ENCODE measurements at regions not wholly inside any gene's neighbourhood (a gene's known extent, or its start where the extent isn't known, plus 50 kb on each side); places are given as distances from the start of the nearest gene placed in this dataset.

DNA sequence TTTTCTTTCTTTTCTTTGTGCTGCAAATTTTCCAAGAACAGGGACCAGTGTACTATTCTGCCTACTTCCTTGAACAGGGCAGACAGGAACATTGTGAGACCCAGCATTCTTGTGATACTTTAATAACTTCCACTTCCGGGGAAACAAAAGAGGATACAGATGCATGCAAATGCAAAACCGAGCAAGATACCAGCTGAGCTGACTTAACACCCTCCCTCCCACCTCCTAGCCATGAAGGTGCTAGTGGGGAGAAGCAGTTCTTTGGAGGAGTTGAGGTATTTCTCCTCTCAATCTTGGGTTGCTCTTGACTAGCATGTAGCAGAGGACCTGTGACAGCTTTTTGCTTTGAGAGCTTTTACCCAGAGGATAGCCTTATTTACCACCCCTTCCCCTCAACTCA lies 111.2 kb downstream of the KLF5 start:
- no peak overlapping the region for H3K9ac ChIP-seq (ENCODE audit: low read length)
- no peaks in the 10 kb centered on the region for H3K9me3 ChIP-seq (ENCODE audit: low read length)
- no peaks in the 10 kb centered on the region for H3K27me3 ChIP-seq (ENCODE audit: insufficient read depth, low read depth, low read length)
- no peak for TF ChIP-seq EP300 (conservative IDR thresholded peaks at IDR 0.05; ENCODE audit: poor library complexity, severe bottlenecking)
- no peak for TF ChIP-seq MXI1 (conservative IDR thresholded peaks at IDR 0.05; ENCODE audit: poor library complexity, severe bottlenecking)
- TF ChIP-seq EZH2 (IDR thresholded peaks at IDR 0.05; ENCODE audit: borderline replicate concordance, insufficient read depth, low read length, poor library complexity, severe bottlenecking): no peak
- TF ChIP-seq RAD21 (conservative IDR thresholded peaks at IDR 0.05): no peak
- no peak for TF ChIP-seq POLR2AphosphoS5 (IDR thresholded peaks at IDR 0.05)
- TF ChIP-seq, protein P1, sequence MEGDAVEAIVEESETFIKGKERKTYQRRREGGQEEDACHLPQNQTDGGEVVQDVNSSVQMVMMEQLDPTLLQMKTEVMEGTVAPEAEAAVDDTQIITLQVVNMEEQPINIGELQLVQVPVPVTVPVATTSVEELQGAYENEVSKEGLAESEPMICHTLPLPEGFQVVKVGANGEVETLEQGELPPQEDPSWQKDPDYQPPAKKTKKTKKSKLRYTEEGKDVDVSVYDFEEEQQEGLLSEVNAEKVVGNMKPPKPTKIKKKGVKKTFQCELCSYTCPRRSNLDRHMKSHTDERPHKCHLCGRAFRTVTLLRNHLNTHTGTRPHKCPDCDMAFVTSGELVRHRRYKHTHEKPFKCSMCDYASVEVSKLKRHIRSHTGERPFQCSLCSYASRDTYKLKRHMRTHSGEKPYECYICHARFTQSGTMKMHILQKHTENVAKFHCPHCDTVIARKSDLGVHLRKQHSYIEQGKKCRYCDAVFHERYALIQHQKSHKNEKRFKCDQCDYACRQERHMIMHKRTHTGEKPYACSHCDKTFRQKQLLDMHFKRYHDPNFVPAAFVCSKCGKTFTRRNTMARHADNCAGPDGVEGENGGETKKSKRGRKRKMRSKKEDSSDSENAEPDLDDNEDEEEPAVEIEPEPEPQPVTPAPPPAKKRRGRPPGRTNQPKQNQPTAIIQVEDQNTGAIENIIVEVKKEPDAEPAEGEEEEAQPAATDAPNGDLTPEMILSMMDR (IDR thresholded peaks at IDR 0.05; ENCODE audit: poor library complexity, severe bottlenecking): no peak
- TF ChIP-seq SMC3 (conservative IDR thresholded peaks at IDR 0.05; ENCODE audit: poor library complexity): no peak
- TF ChIP-seq TAF1 (IDR thresholded peaks at IDR 0.05; ENCODE audit: low read depth): no peak
- TF ChIP-seq, protein P2, sequence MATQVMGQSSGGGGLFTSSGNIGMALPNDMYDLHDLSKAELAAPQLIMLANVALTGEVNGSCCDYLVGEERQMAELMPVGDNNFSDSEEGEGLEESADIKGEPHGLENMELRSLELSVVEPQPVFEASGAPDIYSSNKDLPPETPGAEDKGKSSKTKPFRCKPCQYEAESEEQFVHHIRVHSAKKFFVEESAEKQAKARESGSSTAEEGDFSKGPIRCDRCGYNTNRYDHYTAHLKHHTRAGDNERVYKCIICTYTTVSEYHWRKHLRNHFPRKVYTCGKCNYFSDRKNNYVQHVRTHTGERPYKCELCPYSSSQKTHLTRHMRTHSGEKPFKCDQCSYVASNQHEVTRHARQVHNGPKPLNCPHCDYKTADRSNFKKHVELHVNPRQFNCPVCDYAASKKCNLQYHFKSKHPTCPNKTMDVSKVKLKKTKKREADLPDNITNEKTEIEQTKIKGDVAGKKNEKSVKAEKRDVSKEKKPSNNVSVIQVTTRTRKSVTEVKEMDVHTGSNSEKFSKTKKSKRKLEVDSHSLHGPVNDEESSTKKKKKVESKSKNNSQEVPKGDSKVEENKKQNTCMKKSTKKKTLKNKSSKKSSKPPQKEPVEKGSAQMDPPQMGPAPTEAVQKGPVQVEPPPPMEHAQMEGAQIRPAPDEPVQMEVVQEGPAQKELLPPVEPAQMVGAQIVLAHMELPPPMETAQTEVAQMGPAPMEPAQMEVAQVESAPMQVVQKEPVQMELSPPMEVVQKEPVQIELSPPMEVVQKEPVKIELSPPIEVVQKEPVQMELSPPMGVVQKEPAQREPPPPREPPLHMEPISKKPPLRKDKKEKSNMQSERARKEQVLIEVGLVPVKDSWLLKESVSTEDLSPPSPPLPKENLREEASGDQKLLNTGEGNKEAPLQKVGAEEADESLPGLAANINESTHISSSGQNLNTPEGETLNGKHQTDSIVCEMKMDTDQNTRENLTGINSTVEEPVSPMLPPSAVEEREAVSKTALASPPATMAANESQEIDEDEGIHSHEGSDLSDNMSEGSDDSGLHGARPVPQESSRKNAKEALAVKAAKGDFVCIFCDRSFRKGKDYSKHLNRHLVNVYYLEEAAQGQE (IDR thresholded peaks at IDR 0.05; ENCODE audit: borderline replicate concordance): no peak
- no peaks in the 10 kb centered on the region for H4K20me1 ChIP-seq (ENCODE audit: insufficient read depth)
- H3K79me2 ChIP-seq (replicated peaks; ENCODE audit: insufficient read depth, low read length): no peaks in the 10 kb centered on the region
- no peaks in the 10 kb centered on the region for H3K9me2 ChIP-seq (ENCODE audit: insufficient read depth, low read length)
- no peaks in the 10 kb centered on the region for H3F3A ChIP-seq (ENCODE audit: insufficient read depth, low read length, poor library complexity, severe bottlenecking)
- no peak overlapping the region for H3K4me2 ChIP-seq (ENCODE audit: low read length)
- H3K36me3 ChIP-seq (ENCODE audit: insufficient read depth, low read length): no peaks in the 10 kb centered on the region
- no peak overlapping the region for H3K27ac ChIP-seq (ENCODE audit: low read length)
- no peak overlapping the region for H3K4me3 ChIP-seq (ENCODE audit: low read length)
- H2AFZ ChIP-seq (ENCODE audit: low read depth, low read length): no peak overlapping the region

DNA sequence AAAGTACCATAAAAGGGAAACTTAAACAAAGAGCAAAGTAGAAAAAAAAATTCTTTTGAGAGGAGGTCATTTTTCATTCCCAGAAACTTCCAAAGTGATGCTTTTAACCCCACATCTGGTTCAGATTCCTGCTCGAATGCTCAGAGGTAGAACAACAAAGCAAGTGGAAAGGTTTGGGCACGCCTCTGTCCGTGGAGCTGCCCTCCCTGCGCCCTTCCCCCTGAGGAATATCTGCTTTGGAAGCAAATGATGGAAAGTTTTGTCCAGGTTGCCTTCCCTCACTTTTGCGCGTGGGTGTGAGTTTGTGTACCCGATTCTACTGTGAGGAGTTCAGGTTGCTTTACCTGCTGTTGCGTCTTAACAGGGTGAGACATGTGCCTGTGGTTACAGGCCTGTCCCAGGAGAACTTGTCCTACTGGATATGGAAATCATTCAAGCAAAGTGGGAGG lies 110.2 kb downstream of the KLF5 start:
- H3K27me3 ChIP-seq (ENCODE audit: insufficient read depth, low read depth, low read length): no peaks in the 10 kb centered on the region
- H4K20me1 ChIP-seq (ENCODE audit: insufficient read depth): no peaks in the 10 kb centered on the region
- no peaks in the 10 kb centered on the region for H3F3A ChIP-seq (ENCODE audit: insufficient read depth, low read length, poor library complexity, severe bottlenecking)
- H3K9me2 ChIP-seq (ENCODE audit: insufficient read depth, low read length): no peaks in the 10 kb centered on the region
- no peak overlapping the region for H3K4me2 ChIP-seq (ENCODE audit: low read length)
- H3K9me3 ChIP-seq (ENCODE audit: low read length): no peaks in the 10 kb centered on the region
- no peaks in the 10 kb centered on the region for H3K36me3 ChIP-seq (ENCODE audit: insufficient read depth, low read length)
- no peak overlapping the region for H3K9ac ChIP-seq (ENCODE audit: low read length)
- no peak overlapping the region for H3K4me3 ChIP-seq (ENCODE audit: low read length)
- no peak overlapping the region for H3K27ac ChIP-seq (ENCODE audit: low read length)
- no peaks in the 10 kb centered on the region for H3K79me2 ChIP-seq (replicated peaks; ENCODE audit: insufficient read depth, low read length)
- TF ChIP-seq, protein P2 (IDR thresholded peaks at IDR 0.05; ENCODE audit: borderline replicate concordance): no peak
- TF ChIP-seq SMC3 (conservative IDR thresholded peaks at IDR 0.05; ENCODE audit: poor library complexity) (no peak), EP300 (conservative IDR thresholded peaks at IDR 0.05; ENCODE audit: poor library complexity, severe bottlenecking) (no peak), RAD21 (conservative IDR thresholded peaks at IDR 0.05) (no peak), MXI1 (conservative IDR thresholded peaks at IDR 0.05; ENCODE audit: poor library complexity, severe bottlenecking) (no peak), POLR2AphosphoS5 (IDR thresholded peaks at IDR 0.05) (no peak), EZH2 (IDR thresholded peaks at IDR 0.05; ENCODE audit: borderline replicate concordance, insufficient read depth, low read length, poor library complexity, severe bottlenecking) (no peak), TAF1 (IDR thresholded peaks at IDR 0.05; ENCODE audit: low read depth) (no peak)
- TF ChIP-seq, protein P1 (IDR thresholded peaks at IDR 0.05; ENCODE audit: poor library complexity, severe bottlenecking): no peak
- H2AFZ ChIP-seq (ENCODE audit: low read depth, low read length): no peak overlapping the region

Data from neural cell (in vitro differentiated cells).